Endothelial cell of umbilical vein (primary cell): ENCODE measurements at regions not wholly inside any gene's neighbourhood (a gene's known extent, or its start where the extent isn't known, plus 50 kb on each side); places are given as distances from the start of the nearest gene placed in this dataset.

Source experiments
- CTCF ChIP-seq, 2 donors: IDR thresholded peaks; 1 replicate in 1 of 2; 2 replicates in 1 of 2; pipeline ENCODE4 v1.5.1; 2011; ENCODE audit warnings: low read length in 2 of 2, mild to moderate bottlenecking in 2 of 2, moderate library complexity in 2 of 2, control low read depth in 1 of 2, inconsistent platforms in 1 of 2, low read depth in 1 of 2; ENCODE audit not compliant: insufficient read depth in 1 of 2; ENCODE audit errors: extremely low read depth in 1 of 2
- EZH2 ChIP-seq: IDR thresholded peaks from 2 replicates; pipeline ENCODE4 v1.6.1; 2012; ENCODE audit warnings: borderline replicate concordance, low read depth, mild to moderate bottlenecking, moderate library complexity, low read length, inconsistent platforms; ENCODE audit not compliant: severe bottlenecking
- FOS ChIP-seq: IDR thresholded peaks from 2 replicates; pipeline ENCODE4 v1.6.1; 2011; ENCODE audit warnings: mild to moderate bottlenecking, low read length, moderate library complexity, borderline replicate concordance; ENCODE audit not compliant: insufficient read depth
- GATA2 ChIP-seq: IDR thresholded peaks from 2 replicates; pipeline ENCODE4 v1.7.0; 2011; ENCODE audit warnings: low read depth, mild to moderate bottlenecking, moderate library complexity, mixed read lengths, low read length; ENCODE audit not compliant: insufficient read length, insufficient read depth
- MAX ChIP-seq: IDR thresholded peaks from 2 replicates; pipeline ENCODE4 v1.6.1; 2011; ENCODE audit not compliant: insufficient read depth, insufficient read length
- POLR2A ChIP-seq: IDR thresholded peaks from 2 replicates; pipeline ENCODE4 v1.6.1; 2012; ENCODE audit warnings: low read depth, mild to moderate bottlenecking, control low read depth, low read length
- POLR2AphosphoS5 ChIP-seq: IDR thresholded peaks from 2 replicates; pipeline ENCODE4 v1.6.1; 2012; ENCODE audit warnings: low read depth, mild to moderate bottlenecking, control low read depth, low read length, moderate library complexity; ENCODE audit not compliant: insufficient read depth

GRCh38 chr1:221841983-221842335 lies 100.1 kb upstream of the DUSP10 start:
- TF ChIP-seq CTCF (IDR thresholded peaks at IDR 0.05; ENCODE audit: extremely low read depth in 1 of 2, insufficient read depth in 1 of 2, low read depth in 1 of 2, low read length in 2 of 2) (no peak), POLR2A (no peak), EZH2 (no peak), POLR2AphosphoS5 (no peak), FOS (no peak), GATA2 (no peak), MAX (no peak)
